ENCODE measurements at regions not wholly inside any gene's neighbourhood (a gene's known extent, or its start where the extent isn't known, plus 50 kb on each side); places are given as distances from the start of the nearest gene placed in this dataset.

- no peak for DNase-seq
- no peak for ATAC-seq
- ChIA-PET CTCF (no interaction called here), POLR2A (no interaction called here)
- Mint-ChIP-seq H3K27ac (no peak overlapping the region), H3K36me3 (ENCODE audit: low read depth) (no peaks in the 10 kb centered on the region), H3K9me3 (ENCODE audit: insufficient read depth) (no peaks in the 10 kb centered on the region), H3K4me3 (no peak overlapping the region), H3K27me3 (ENCODE audit: low read depth) (peaks cover 6% of the 10 kb centered on the region), H3K4me1 (ENCODE audit: low read depth) (peaks cover 7% of the 10 kb centered on the region)
These were observed 1045.9 kb downstream of the VRK1 start for GRCh38 chr14:97843066-97843465.

- no peak overlapping the region for H3K27ac Mint-ChIP-seq
- H3K36me3 Mint-ChIP-seq (ENCODE audit: low read depth): no peaks in the 10 kb centered on the region
- ChIA-PET POLR2A (no interaction called here), CTCF (no interaction called here)
- no peaks in the 10 kb centered on the region for H3K9me3 Mint-ChIP-seq (ENCODE audit: insufficient read depth)
- no peak for DNase-seq
- H3K4me3 Mint-ChIP-seq: no peak overlapping the region
- H3K27me3 Mint-ChIP-seq (ENCODE audit: low read depth): peaks cover 6% of the 10 kb centered on the region
- peaks cover 7% of the 10 kb centered on the region for H3K4me1 Mint-ChIP-seq (ENCODE audit: low read depth)
- ATAC-seq: no peak
These were observed 1046.9 kb downstream of the VRK1 start for GRCh38 chr14:97844042-97844441.

- ChIA-PET POLR2A (no interaction called here), CTCF (no interaction called here)
- Mint-ChIP-seq H3K4me3 (no peak overlapping the region), H3K27ac (no peak overlapping the region), H3K9me3 (ENCODE audit: insufficient read depth) (no peaks in the 10 kb centered on the region), H3K36me3 (ENCODE audit: low read depth) (no peaks in the 10 kb centered on the region), H3K4me1 (ENCODE audit: low read depth) (peaks cover 7% of the 10 kb centered on the region), H3K27me3 (ENCODE audit: low read depth) (peaks cover 6% of the 10 kb centered on the region)
- DNase-seq (no peak), ATAC-seq (no peak)
These were observed 1049.0 kb downstream of the VRK1 start for GRCh38 chr14:97846156-97846555.

- H3K4me1 Mint-ChIP-seq (ENCODE audit: low read depth): no peaks in the 10 kb centered on the region
- H3K9me3 Mint-ChIP-seq (ENCODE audit: insufficient read depth): no peaks in the 10 kb centered on the region
- no peaks in the 10 kb centered on the region for H3K27me3 Mint-ChIP-seq (ENCODE audit: low read depth)
- CTCF ChIA-PET: no interaction called here
- H3K36me3 Mint-ChIP-seq (ENCODE audit: low read depth): no peaks in the 10 kb centered on the region
- DNase-seq (no peak), ATAC-seq (no peak)
- no peak overlapping the region for H3K4me3 Mint-ChIP-seq
- POLR2A ChIA-PET: no interaction called here
- H3K27ac Mint-ChIP-seq: no peak overlapping the region
These were observed 1051.3 kb downstream of the VRK1 start for GRCh38 chr14:97848317-97848980.

GRCh38 chr14:97850466-97850865, 1053.3 kb downstream of the VRK1 start:
- Mint-ChIP-seq H3K36me3 (ENCODE audit: low read depth) (no peaks in the 10 kb centered on the region), H3K27ac (no peak overlapping the region), H3K27me3 (ENCODE audit: low read depth) (no peaks in the 10 kb centered on the region), H3K4me1 (ENCODE audit: low read depth) (no peaks in the 10 kb centered on the region), H3K4me3 (no peak overlapping the region), H3K9me3 (ENCODE audit: insufficient read depth) (no peaks in the 10 kb centered on the region)
- ATAC-seq: no peak
- no peak for DNase-seq
- ChIA-PET CTCF (no interaction called here), POLR2A (no interaction called here)

- DNase-seq: no peak
- no peaks in the 10 kb centered on the region for H3K4me1 Mint-ChIP-seq (ENCODE audit: low read depth)
- ChIA-PET POLR2A (no interaction called here), CTCF (no interaction called here)
- no peaks in the 10 kb centered on the region for H3K36me3 Mint-ChIP-seq (ENCODE audit: low read depth)
- H3K4me3 Mint-ChIP-seq: no peak overlapping the region
- no peaks in the 10 kb centered on the region for H3K27me3 Mint-ChIP-seq (ENCODE audit: low read depth)
- ATAC-seq: no peak
- H3K27ac Mint-ChIP-seq: no peak overlapping the region
- no peaks in the 10 kb centered on the region for H3K9me3 Mint-ChIP-seq (ENCODE audit: insufficient read depth)
These were observed 1053.7 kb downstream of the VRK1 start for GRCh38 chr14:97850886-97851285.

- H3K4me1 Mint-ChIP-seq (ENCODE audit: low read depth): no peaks in the 10 kb centered on the region
- no peaks in the 10 kb centered on the region for H3K36me3 Mint-ChIP-seq (ENCODE audit: low read depth)
- DNase-seq (no peak), ATAC-seq (no peak)
- H3K4me3 Mint-ChIP-seq: no peak overlapping the region
- H3K9me3 Mint-ChIP-seq (ENCODE audit: insufficient read depth): no peaks in the 10 kb centered on the region
- H3K27me3 Mint-ChIP-seq (ENCODE audit: low read depth): no peaks in the 10 kb centered on the region
- POLR2A ChIA-PET: no interaction called here
- H3K27ac Mint-ChIP-seq: no peak overlapping the region
- CTCF ChIA-PET: no interaction called here
These were observed 1054.3 kb downstream of the VRK1 start for GRCh38 chr14:97851428-97851995.

GRCh38 chr14:97854918-97855317, 1057.7 kb downstream of the VRK1 start:
- Mint-ChIP-seq H3K4me3 (no peak overlapping the region), H3K4me1 (ENCODE audit: low read depth) (no peaks in the 10 kb centered on the region), H3K9me3 (ENCODE audit: insufficient read depth) (no peaks in the 10 kb centered on the region), H3K27me3 (ENCODE audit: low read depth) (peaks cover 4% of the 10 kb centered on the region), H3K36me3 (ENCODE audit: low read depth) (no peaks in the 10 kb centered on the region), H3K27ac (no peak overlapping the region)
- ATAC-seq: no peak
- no peak for DNase-seq
- ChIA-PET POLR2A (no interaction called here), CTCF (no interaction called here)

- Mint-ChIP-seq H3K4me1 (ENCODE audit: low read depth) (peaks cover 2% of the 10 kb centered on the region), H3K9me3 (ENCODE audit: insufficient read depth) (no peaks in the 10 kb centered on the region), H3K36me3 (ENCODE audit: low read depth) (no peaks in the 10 kb centered on the region), H3K27me3 (ENCODE audit: low read depth) (no peaks in the 10 kb centered on the region), H3K27ac (no peak overlapping the region), H3K4me3 (no peak overlapping the region)
- DNase-seq (no peak), ATAC-seq (no peak)
- ChIA-PET CTCF (no interaction called here), POLR2A (no interaction called here)
These were observed 1069.0 kb downstream of the VRK1 start for GRCh38 chr14:97866195-97866594.

GRCh38 chr14:97866664-97867063, 1069.5 kb downstream of the VRK1 start:
- ChIA-PET POLR2A (no interaction called here), CTCF (no interaction called here)
- no peak for ATAC-seq
- Mint-ChIP-seq H3K36me3 (ENCODE audit: low read depth) (no peaks in the 10 kb centered on the region), H3K4me3 (no peak overlapping the region), H3K27me3 (ENCODE audit: low read depth) (no peaks in the 10 kb centered on the region), H3K9me3 (ENCODE audit: insufficient read depth) (no peaks in the 10 kb centered on the region), H3K27ac (no peak overlapping the region), H3K4me1 (ENCODE audit: low read depth) (peaks cover 2% of the 10 kb centered on the region)
- no peak for DNase-seq

GRCh38 chr14:97873291-97873690, 1076.1 kb downstream of the VRK1 start:
- DNase-seq (no peak), ATAC-seq (no peak)
- Mint-ChIP-seq H3K27me3 (ENCODE audit: low read depth) (no peaks in the 10 kb centered on the region), H3K27ac (no peak overlapping the region), H3K4me3 (no peak overlapping the region), H3K9me3 (ENCODE audit: insufficient read depth) (no peaks in the 10 kb centered on the region), H3K36me3 (ENCODE audit: low read depth) (no peaks in the 10 kb centered on the region), H3K4me1 (ENCODE audit: low read depth) (peaks cover 15% of the 10 kb centered on the region)
- ChIA-PET POLR2A (no interaction called here), CTCF (no interaction called here)

- CTCF ChIA-PET: interaction anchor here (1.1 kb wide), 1 partner anchor 25 kb away, joined by 3 read pairs; no protein-coding TSS in a partner anchor
- Mint-ChIP-seq H3K4me1 (ENCODE audit: low read depth) (peaks cover 26% of the 10 kb centered on the region), H3K27me3 (ENCODE audit: low read depth) (no peaks in the 10 kb centered on the region), H3K36me3 (ENCODE audit: low read depth) (peaks cover 4% of the 10 kb centered on the region), H3K4me3 (no peak overlapping the region), H3K9me3 (ENCODE audit: insufficient read depth) (no peaks in the 10 kb centered on the region), H3K27ac (no peak overlapping the region)
- no peak for ATAC-seq
- POLR2A ChIA-PET: no interaction called here
- DNase-seq: peak; percentile 23
These were observed 1077.2 kb downstream of the VRK1 start for GRCh38 chr14:97874394-97874793.

GRCh38 chr14:97878206-97878605, 1081.0 kb downstream of the VRK1 start:
- ATAC-seq (no peak), DNase-seq (no peak)
- H3K27me3 Mint-ChIP-seq (ENCODE audit: low read depth): no peaks in the 10 kb centered on the region
- ChIA-PET CTCF (no interaction called here), POLR2A (interaction anchor here (0.6 kb wide), 1 partner anchor 163 kb away, joined by 3 read pairs; no protein-coding TSS in a partner anchor)
- H3K27ac Mint-ChIP-seq: no peak overlapping the region
- peaks cover 32% of the 10 kb centered on the region for H3K4me1 Mint-ChIP-seq (ENCODE audit: low read depth)
- no peak overlapping the region for H3K4me3 Mint-ChIP-seq
- H3K9me3 Mint-ChIP-seq (ENCODE audit: insufficient read depth): no peaks in the 10 kb centered on the region
- H3K36me3 Mint-ChIP-seq (ENCODE audit: low read depth): peaks cover 4% of the 10 kb centered on the region

Data from activated CD8-positive, alpha-beta T cell treated with anti-CD3 and anti-CD28 coated beads, Interleukin-2, amount 10 ng/mL, durations not matched to agents 7 days and 5 days (primary cell).